Neural cell (in vitro differentiated cells): ENCODE measurements at regions not wholly inside any gene's neighbourhood (a gene's known extent, or its start where the extent isn't known, plus 50 kb on each side); places are given as distances from the start of the nearest gene placed in this dataset.

Experiments used
- H2AFZ ChIP-seq: fragments of 200-600, 300-800 bp; sonication (generic), shearing (Covaris generic); 2 replicates; pipeline ENCODE4 v1.6.0; 2014; ENCODE audit warnings: low read depth, mild to moderate bottlenecking, antibody characterized with exemption, low read length, moderate library complexity
- H3F3A ChIP-seq: fragments of 200-600 bp; shearing (Covaris generic); 2 replicates; pipeline ENCODE4 v1.6.1; 2016; ENCODE audit warnings: mild to moderate bottlenecking, moderate library complexity, mixed read lengths, antibody characterized with exemption, low read length; ENCODE audit not compliant: insufficient read depth, poor library complexity, severe bottlenecking
- H3K27ac ChIP-seq: fragments of 200-600, 300-800 bp; sonication (generic), shearing (Covaris generic); 2 replicates; pipeline ENCODE4 v1.5.1; 2014; ENCODE audit warnings: mild to moderate bottlenecking, low read length, moderate library complexity
- H3K27me3 ChIP-seq: fragments of 300-800, 200-600 bp; sonication (generic), shearing (Covaris generic); 2 replicates; pipeline ENCODE4 v1.6.0; 2014; ENCODE audit warnings: mild to moderate bottlenecking, low read depth, low read length, moderate library complexity; ENCODE audit not compliant: insufficient read depth
- H3K36me3 ChIP-seq: fragments of 300-800, 200-600 bp; sonication (generic), shearing (Covaris generic); 2 replicates; pipeline ENCODE4 v1.5.1; 2014; ENCODE audit warnings: mild to moderate bottlenecking, antibody characterized with exemption, low read length, moderate library complexity; ENCODE audit not compliant: insufficient read depth
- H3K4me2 ChIP-seq: fragments of 300-800, 200-600 bp; sonication (generic), shearing (Covaris generic); 2 replicates; pipeline ENCODE4 v1.6.0; 2014; ENCODE audit warnings: mild to moderate bottlenecking, low read length
- H3K4me3 ChIP-seq: fragments of 300-800, 200-600 bp; sonication (generic), shearing (Covaris generic); 2 replicates; pipeline ENCODE4 v1.5.1; 2014; ENCODE audit warnings: mild to moderate bottlenecking, low read length, moderate library complexity
- H3K79me2 ChIP-seq: fragments of 200-600 bp; shearing (Covaris generic); replicated peaks from 2 replicates; pipeline ENCODE4 v1.6.0; 2014; ENCODE audit warnings: mild to moderate bottlenecking, low read length, moderate library complexity; ENCODE audit not compliant: insufficient read depth
- H3K9ac ChIP-seq: fragments of 300-800, 200-600 bp; sonication (generic), shearing (Covaris generic); 2 replicates; pipeline ENCODE4 v1.6.1; 2016; ENCODE audit warnings: mild to moderate bottlenecking, low read length, mixed read lengths
- H3K9me2 ChIP-seq: fragments of 200-600 bp; shearing (Covaris generic); 2 replicates; pipeline ENCODE4 v1.6.1; 2016; ENCODE audit warnings: mild to moderate bottlenecking, low read length, mixed read lengths; ENCODE audit not compliant: insufficient read depth
- H3K9me3 ChIP-seq: fragments of 200-600, 300-800 bp; sonication (generic), shearing (Covaris generic); 2 replicates; pipeline ENCODE4 v1.6.1; 2016; ENCODE audit warnings: mild to moderate bottlenecking, mixed run types, low read length, moderate library complexity, mixed read lengths
- H4K20me1 ChIP-seq: fragments of 200-600 bp; shearing (Covaris generic); 2 replicates; pipeline ENCODE4 v1.6.1; 2016; ENCODE audit warnings: mild to moderate bottlenecking, mixed run types; ENCODE audit not compliant: insufficient read depth
- CTCF ChIP-seq: fragments of 450-650 bp; IDR thresholded peaks from 2 replicates; pipeline ENCODE4 v1.5.1; 2014; ENCODE audit warnings: antibody characterized with exemption, mild to moderate bottlenecking, moderate library complexity; ENCODE audit not compliant: poor library complexity, severe bottlenecking
- EP300 ChIP-seq: fragments of 450-650 bp; conservative IDR thresholded peaks from 2 replicates; pipeline ENCODE4 v1.6.1; 2014; ENCODE audit warnings: antibody characterized with exemption, mild to moderate bottlenecking, moderate library complexity; ENCODE audit not compliant: poor library complexity, severe bottlenecking
- EZH2 ChIP-seq: fragments of 200-600, 300-800 bp; shearing (Covaris generic), sonication (generic); IDR thresholded peaks from 2 replicates; pipeline ENCODE4 v1.6.1; 2014; ENCODE audit warnings: antibody characterized with exemption, low read length, borderline replicate concordance, mild to moderate bottlenecking; ENCODE audit not compliant: insufficient read depth, poor library complexity, severe bottlenecking
- MXI1 ChIP-seq: fragments of 450-650 bp; conservative IDR thresholded peaks from 2 replicates; pipeline ENCODE4 v1.6.1; 2014; ENCODE audit warnings: antibody characterized with exemption, mild to moderate bottlenecking; ENCODE audit not compliant: poor library complexity, severe bottlenecking
- POLR2AphosphoS5 ChIP-seq: IDR thresholded peaks from 2 replicates; pipeline ENCODE4 v1.6.1; 2012
- RAD21 ChIP-seq: fragments of 450-650 bp; conservative IDR thresholded peaks from 2 replicates; pipeline ENCODE4 v1.6.1; 2014; ENCODE audit warnings: antibody characterized with exemption, mild to moderate bottlenecking, moderate library complexity
- REST ChIP-seq: IDR thresholded peaks from 2 replicates; pipeline ENCODE4 v1.6.1; 2012; ENCODE audit warnings: borderline replicate concordance
- SMC3 ChIP-seq: fragments of 450-650 bp; conservative IDR thresholded peaks from 2 replicates; pipeline ENCODE4 v1.6.1; 2014; ENCODE audit warnings: antibody characterized with exemption, mild to moderate bottlenecking, moderate library complexity; ENCODE audit not compliant: poor library complexity
- TAF1 ChIP-seq: IDR thresholded peaks from 2 replicates; pipeline ENCODE4 v1.6.1; 2012; ENCODE audit warnings: low read depth

- H3K27ac ChIP-seq, result no peak overlapping the region
- H4K20me1 ChIP-seq, result no peaks in the 10 kb centered on the region
- no peak overlapping the region for H3K4me2 ChIP-seq
- H2AFZ ChIP-seq, result no peak overlapping the region
- H3K4me3 ChIP-seq, result no peak overlapping the region
- no peaks in the 10 kb centered on the region for H3K79me2 ChIP-seq
- H3K36me3 ChIP-seq, result no peaks in the 10 kb centered on the region
- H3K9me2 ChIP-seq, result no peaks in the 10 kb centered on the region
- TF ChIP-seq TAF1 (no peak), RAD21 (no peak), MXI1 (no peak), EZH2 (no peak), EP300 (no peak), SMC3 (no peak), POLR2AphosphoS5 (no peak), REST (no peak)
- no peaks in the 10 kb centered on the region for H3K9me3 ChIP-seq
- H3K27me3 ChIP-seq, result no peaks in the 10 kb centered on the region
- no peaks in the 10 kb centered on the region for H3F3A ChIP-seq
- no peak overlapping the region for H3K9ac ChIP-seq
These were observed 1291.0 kb downstream of the TBC1D22A start for GRCh38 chr22:48053486-48053885.

GRCh38 chr22:48052621-48052890 lies 1290.1 kb downstream of the TBC1D22A start:
- no peak overlapping the region for H3K4me2 ChIP-seq
- TF ChIP-seq REST (no peak), MXI1 (no peak), TAF1 (no peak), RAD21 (no peak), EZH2 (no peak), POLR2AphosphoS5 (no peak), CTCF (no peak), SMC3 (no peak)
- no peaks in the 10 kb centered on the region for H3K9me2 ChIP-seq
- H3K36me3 ChIP-seq, result no peaks in the 10 kb centered on the region
- H3K9ac ChIP-seq, result no peak overlapping the region
- no peak overlapping the region for H3K4me3 ChIP-seq
- H3F3A ChIP-seq, result no peaks in the 10 kb centered on the region
- H2AFZ ChIP-seq, result no peak overlapping the region
- no peaks in the 10 kb centered on the region for H3K9me3 ChIP-seq
- no peak overlapping the region for H3K27ac ChIP-seq
- H3K27me3 ChIP-seq, result no peaks in the 10 kb centered on the region
- no peaks in the 10 kb centered on the region for H3K79me2 ChIP-seq
- H4K20me1 ChIP-seq, result no peaks in the 10 kb centered on the region
